Stimulated activated CD4-positive, alpha-beta T cell treated with anti-CD3 and anti-CD28 coated beads, Interleukin-2, amount 100 ng/mL, for 48 hours (primary cell): ENCODE measurements at regions not wholly inside any gene's neighbourhood (a gene's known extent, or its start where the extent isn't known, plus 50 kb on each side); places are given as distances from the start of the nearest gene placed in this dataset.
"Not testable (repeated sequence)": the region's sequence is repeated elsewhere in the genome, so short reads cannot be mapped to it uniquely, and the experiment has no call there.

Source experiments
- DNase-seq, 2 donors: peaks; one replicate each; pipeline ENCODE4 v3.0.0-alpha.2; 2020

DNA sequence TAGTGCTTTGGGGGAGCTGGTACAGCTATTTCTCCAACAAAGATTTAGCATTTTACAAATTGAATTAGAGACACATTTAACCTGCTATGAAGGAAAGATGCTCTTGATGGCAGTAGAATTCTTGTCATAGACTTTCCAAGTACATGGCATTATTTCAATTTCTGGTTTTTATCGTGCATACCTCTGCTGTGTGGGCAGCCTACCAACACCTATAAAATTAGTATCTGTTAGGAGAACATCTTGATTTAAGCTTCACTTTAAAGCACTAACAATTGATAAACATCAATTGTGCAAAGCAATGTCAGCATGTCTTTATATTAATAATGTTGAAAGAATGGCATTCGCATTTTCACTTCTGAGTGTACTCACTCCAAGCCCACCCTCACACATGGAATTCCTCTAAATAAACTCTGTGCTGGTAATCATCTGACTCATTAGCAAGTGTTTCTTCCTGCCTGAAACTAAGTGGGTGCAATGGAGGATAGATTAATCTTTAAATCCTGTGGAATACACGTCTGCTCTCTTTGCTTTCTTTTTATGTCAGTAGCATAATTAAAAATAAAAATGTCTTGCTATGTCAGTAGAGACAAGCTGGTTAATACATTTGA lies 279.8 kb upstream of the MAGEB18 start:
- DNase-seq: no peak

DNA sequence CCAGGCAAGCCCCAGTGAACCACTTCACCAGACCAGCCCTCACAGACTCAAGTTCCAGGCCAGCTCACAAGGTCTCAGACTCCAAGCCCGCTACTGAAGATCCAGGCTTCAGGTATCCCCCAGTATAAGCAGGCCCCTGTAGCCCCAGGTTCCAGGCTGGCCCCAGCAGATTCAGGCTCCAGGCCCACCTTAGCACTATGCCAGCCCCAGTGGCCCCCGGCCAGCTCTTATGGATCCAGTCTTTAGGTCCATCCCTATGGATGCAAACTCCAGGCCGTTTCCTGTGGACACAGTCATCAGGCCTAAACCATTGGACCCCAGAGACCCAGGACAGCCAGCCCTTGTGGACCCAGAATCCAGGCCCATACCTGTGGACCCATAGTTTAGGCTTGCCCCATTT lies 277.8 kb upstream of the MAGEB18 start:
- DNase-seq: no peak

DNA sequence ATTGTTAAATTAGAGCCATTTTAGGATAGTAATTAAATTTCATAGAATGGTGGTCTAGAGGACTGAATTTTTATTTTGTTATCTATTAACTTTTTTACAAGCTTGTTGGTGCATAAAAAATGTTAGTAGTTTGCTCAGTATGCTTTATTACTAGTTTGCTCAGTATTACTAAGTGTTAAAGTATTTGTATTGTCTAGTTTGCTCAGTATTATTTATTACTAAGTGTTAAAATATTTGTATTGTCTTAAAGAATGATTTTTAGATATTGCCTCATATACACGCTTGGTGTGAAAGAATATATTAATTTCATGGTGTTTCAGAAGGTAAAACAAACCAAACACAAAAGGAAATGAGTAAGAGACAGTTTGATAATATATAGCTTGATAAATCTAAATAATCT lies 268.4 kb upstream of the MAGEB18 start:
- no peak for DNase-seq

DNA sequence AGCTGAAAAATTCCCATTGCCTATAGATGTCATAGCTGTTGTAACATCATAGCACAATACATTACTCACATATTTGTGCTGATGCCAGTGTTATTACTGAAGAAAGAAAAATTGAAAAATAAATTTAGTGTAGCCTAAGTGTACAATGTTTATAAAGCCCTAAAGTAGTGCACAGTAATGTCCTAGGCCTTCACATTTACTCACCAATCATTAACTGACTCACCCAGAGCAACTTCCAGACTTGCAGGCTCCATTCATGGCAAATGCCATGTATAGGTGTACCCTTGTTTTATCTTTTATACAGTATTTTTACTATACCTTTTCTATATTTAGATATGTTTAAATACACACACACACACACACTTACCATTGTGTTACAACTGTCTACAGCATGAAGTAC lies 265.4 kb upstream of the MAGEB18 start:
- no peak for DNase-seq

DNA sequence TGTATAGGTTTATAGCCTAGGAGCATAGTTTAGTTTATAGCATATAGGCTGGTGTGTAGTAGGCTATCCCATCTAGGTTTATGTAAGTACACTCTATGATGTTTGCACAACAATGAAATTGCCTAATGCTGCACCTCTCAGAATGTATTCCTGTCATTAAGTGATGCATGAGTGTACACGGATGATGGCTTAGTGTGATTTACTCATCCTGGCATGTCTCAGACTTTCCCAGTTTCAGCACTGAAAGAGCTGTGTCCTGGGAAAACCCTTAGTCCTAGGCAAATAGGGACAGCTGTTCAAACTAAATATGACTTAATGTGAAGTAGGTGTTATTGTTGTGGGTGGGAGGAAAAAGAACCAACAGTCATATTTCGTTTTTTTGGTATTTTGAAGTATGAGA lies 264.9 kb upstream of the MAGEB18 start:
- no peak for DNase-seq

DNA sequence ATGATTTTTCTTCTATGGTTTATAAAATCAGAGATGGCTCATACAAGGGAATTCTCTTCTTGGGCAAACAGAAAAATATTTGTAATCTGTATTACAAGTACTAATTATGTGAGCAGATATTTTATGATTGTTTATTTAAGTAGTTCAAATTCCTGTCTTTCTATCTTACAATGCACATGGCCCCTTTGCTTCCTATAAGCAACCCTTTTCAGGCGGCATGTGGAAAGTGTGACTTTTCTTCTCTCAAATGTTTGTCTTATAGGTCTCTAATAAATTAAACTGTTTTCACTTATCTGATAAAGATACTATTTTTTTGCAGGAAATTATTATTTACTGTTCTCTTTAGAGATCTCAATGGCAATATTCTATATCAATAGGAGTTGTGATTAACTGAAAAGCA lies 259.3 kb upstream of the MAGEB18 start:
- DNase-seq: no peak

DNA sequence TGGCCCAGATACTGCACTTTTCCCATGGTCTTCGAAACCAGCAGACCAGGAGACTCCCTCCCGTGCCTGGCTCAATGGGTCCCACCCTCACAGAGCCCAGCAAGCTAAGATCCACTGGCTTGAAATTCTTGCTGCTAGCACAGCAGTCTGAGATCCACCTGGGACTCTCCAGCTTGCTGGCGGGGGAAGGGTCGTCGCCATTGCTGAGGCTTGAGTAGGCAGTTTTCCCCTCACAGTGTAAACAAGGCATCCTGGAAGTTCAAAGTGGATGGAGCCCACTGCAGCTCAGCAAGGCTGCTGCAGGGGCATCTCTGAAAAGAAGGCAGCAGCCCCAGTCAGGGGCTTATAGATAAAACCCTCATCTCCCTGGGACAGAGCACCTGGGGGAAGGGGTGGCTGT lies 255.6 kb upstream of the MAGEB18 start:
- DNase-seq: not testable (repeated sequence)

DNA sequence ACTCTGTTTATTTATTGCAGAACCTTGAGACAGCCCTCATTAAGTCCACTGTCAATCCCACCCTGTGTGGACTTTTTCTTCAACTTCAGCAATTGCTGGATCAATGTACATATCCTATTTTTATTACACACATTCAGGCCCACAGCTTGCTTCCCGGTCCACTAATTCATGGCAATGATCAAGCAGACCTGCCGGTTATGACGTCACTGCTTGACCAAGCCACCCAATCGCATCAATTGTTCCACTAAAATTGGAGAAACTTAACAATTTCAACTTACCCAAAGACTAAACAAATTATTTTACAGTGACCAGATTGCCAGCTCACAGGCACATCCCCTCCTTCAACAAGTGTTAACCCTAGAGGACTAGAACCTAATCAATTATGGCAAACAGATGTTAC lies 240.4 kb upstream of the MAGEB18 start:
- DNase-seq: no peak

DNA sequence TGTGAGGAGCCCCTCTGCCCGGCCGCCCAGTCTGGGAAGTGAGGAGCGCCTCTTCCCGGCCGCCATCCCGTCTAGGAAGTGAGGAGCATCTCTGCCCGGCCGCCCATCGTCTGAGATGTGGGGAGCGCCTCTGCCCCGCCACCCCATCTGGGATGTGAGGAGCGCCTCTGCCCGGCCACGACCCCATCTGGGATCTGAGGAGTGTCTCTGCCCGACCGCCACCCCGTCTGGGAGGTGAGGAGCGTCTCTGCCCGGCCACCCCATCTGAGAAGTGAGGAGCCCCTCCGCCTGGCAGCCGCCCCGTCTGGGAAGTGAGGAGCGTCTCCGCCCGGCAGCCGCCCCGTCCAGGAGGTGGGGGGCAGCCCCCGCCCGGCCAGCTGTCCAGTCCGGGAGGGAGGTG lies 232.4 kb upstream of the MAGEB18 start:
- DNase-seq: not testable (repeated sequence)

DNA sequence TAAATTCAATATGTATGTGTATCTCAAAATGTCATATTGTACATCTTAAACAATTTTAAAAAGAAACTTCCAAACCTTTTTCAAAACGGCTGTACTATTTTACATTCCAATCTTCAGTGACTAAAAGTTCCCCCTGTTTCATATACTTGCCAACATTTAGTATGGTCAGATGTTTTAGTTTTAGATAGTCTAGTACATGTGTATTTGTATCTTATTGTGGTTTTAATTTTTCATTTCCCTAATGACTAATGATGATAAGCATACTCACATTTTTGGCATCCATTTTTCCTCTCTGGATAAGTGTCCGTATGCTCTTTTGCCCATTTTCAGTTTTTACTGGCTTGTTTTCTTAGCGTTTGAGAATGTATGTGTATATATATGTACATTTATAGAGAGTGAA lies 212.2 kb upstream of the MAGEB18 start:
- no peak for DNase-seq

DNA sequence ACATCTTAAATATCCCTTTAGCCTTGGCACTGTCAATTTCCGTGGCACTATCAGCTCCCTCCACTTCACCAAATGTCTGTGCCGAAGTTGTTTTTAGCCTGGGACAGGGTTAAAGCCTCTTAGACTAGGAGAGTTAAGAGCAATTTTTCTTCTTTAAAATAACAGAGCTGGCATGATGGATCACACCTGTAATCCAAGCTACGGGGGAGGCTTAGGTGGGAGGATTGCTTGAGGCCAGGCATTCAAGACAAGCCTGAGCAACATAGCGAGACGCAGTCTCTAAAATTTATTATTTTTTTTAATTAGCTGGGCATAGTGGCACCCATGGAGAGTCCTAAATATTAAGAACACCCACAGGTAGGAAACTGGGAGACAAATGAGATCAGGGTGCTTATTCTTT lies 209.8 kb upstream of the MAGEB18 start:
- no peak for DNase-seq

DNA sequence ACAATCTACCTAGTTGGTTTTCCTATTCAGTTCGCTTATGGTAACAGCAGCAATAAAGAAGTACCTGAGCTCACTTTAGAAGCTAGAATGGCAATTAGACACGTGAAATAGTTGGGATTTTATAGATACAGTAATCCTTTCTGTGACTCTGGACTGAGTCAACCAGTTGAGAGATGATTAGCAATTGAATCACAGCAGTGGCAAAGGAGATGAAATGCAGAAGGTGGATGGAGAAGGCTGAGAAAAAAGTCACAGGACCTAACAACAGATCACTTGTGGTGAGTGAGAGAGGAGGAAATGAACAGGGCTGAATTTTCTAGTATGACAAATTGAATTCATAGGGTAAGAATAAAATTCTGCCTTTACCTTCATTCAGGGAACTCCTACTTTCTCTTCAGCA lies 197.1 kb upstream of the MAGEB18 start:
- DNase-seq: no peak

DNA sequence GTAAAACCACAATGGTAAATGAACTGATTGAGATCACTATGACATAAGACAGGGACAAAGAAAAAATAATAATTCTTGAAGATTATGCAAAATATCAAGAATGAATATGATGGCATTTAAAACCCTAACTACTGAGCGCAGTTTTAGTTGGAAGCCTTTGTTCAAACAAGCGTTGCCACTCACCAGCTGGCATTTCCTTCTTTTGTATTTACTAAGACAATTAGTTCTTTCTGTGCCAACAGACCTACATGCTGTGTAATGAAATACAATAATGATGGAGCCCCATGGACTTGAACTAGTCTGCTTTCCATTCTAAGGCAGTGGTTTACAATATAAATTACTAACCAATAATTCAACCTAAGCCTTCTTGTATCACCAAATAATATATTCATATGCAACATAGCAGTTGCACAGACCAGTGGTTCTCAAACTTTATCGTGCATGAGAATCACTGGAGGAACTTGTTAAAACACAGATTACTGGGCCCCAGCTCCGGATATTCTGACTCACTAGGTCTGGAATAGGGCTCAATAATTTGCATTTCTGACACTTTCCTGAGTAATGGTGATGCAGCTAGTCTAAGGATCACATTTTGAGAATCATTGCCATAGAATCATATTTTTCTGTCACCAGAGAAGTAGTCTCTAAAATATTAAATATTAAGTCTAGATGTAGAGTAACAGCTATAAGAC lies 196.4 kb upstream of the MAGEB18 start:
- no peak for DNase-seq

DNA sequence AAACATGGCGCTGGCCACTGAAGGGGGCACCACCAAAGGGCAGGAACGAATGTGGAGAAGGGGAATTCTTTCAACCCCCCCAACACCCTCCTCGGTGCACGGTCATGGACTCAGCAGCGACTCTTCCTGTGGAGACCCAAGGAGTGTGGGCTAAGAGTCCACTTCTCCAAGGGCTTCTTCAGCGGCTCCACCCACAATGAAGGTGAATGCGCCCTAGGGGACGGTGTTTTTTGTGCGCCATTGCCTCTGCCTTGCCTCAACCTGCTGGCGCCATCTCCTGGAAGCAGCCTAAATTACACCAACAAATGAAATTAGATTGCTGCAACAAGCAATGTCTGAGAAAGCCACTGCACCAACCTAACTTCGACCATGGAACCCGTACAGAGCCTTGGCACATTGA lies 169.2 kb upstream of the MAGEB18 start:
- peak; percentile 1 to 25 for DNase-seq

DNA sequence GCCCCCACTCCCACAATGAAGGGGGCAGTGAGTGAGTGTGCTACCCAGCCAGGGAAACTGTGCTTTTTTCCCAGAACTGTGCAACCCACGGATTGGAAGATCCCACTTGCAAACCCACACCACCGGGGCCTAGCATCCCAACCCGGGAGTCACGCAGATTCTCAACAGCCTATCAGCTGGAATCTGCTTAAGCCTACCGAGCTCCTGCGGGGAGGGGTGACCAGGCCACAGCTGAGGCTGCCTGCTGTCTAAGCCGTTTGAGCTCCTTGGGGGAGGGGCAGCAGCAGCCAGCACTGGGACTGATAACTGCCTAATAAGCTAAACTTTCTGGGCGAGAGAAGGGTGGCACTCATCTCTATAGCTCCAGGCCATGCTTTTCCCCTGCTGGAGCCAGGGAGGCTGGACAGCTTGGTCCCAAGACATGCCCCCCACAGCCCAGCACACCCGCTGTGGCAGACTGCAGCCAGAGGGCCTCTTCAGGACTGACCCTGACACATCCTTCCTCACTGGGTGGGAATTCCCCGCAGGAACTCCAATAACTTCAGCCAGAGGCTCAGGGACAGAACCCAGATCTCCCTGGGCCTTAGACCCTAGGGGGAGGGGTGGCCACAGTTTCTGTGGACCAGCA lies 161.3 kb upstream of the MAGEB18 start:
- no peak for DNase-seq

DNA sequence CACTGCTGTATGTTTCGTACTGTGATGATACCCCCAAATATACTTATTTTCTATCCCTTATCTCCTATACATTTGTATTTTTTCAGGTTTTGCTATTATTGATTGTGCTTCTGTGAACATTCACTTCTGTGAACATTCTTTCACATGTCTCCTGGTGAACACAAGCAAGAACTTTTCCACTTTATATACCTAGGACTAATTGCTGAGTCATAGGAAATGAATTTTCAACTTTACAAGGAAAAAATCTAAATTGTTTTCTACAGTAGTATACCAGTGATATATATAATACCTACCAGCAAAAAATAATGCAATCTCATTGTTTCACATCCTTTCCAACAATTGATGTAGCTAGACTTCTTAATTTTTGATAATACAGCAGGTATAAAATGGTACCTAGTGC lies 139.5 kb upstream of the MAGEB18 start:
- DNase-seq: no peak

DNA sequence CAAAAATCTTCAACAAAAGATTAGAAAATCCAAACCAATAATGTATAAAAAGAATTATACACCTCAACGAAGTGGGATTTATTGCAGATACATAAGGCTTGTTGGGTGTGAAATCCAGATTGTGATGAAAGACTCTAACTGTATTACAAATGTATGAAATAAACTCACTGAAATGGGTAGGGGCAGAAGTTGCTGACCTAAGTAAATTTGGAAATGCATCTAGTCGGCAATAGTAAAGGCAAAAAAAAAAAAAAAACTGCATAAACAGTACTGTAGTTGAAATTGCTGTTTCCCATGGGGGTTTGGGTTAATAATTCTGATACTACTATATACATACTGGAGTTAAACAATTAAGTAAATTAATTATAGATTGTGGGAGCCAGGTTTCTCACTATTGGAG lies 130.7 kb upstream of the MAGEB18 start:
- no peak for DNase-seq

DNA sequence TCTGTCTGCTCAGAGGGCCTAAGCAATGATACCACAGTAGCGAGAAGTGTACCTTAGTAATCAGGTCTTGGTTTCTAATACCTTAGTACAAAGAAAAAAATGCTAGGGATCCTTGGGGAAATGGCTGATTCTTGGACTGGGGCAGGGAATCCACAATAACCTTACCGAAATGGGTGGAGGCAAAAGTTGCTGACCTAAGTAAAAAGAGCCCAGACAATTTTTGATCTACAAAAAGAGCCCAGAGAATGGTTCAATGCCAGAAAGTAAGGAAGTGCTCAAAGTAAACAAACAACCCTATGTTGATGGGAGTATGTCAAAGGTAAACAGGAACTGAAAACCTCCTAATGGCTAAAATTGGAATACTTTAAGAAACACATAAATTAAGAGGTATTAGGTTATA lies 130.1 kb upstream of the MAGEB18 start:
- no peak for DNase-seq

DNA sequence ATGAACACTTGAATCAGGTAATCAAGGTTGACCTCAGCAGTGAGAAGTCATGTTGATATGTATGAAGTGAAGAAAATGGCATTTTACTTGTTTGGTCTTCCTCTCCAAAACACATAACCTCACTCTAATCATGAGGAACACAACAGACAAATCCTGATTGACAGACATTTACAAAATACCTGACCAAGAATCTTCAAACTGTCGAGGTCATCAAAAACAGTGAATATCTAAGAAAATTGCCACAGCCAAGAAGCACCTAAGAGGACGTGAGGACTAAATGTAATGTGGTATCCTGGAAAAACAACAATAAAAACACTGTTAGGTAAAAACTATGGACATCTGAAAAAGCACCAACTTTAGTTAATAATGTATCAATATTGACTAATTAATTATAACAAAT lies 129.5 kb upstream of the MAGEB18 start:
- DNase-seq: no peak

DNA sequence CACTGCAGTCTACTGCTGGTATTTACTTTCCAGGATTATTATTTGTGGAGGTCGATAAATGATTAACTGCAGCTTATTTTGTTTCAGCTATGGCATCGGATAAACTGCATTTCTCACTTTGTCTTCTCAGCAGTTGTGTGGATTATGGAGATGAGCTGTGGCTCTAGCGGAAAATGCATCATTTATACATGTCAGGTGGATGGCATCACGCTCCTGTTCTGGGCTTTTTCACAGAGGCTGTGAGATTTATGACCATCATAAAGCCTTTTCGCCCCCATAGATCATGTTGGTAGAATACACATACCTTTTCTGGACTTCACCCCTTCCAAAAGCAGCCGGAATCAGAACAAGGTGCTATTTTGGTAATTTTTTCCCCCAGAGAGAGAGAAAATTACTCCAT lies 118.8 kb upstream of the MAGEB18 start:
- DNase-seq: no peak

DNA sequence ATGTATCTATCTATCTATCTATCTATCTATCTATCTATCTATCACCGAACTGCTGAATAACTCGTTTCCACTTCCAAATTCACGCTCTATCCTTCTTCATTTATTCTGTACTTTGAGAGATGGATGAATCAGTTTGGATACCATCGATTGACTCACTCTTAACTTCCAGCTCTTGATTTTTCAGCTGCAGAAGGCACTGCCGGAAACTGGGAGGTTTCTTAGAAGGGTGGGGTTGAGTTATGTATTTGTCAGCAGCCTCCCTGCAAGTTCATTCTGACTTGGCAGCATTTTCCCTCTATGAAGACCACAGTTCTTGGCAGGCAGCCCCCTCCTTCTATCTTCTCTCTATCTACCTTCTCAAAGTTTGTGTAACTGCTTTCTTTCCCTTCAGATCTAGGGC lies 112.0 kb upstream of the MAGEB18 start:
- no peak for DNase-seq

DNA sequence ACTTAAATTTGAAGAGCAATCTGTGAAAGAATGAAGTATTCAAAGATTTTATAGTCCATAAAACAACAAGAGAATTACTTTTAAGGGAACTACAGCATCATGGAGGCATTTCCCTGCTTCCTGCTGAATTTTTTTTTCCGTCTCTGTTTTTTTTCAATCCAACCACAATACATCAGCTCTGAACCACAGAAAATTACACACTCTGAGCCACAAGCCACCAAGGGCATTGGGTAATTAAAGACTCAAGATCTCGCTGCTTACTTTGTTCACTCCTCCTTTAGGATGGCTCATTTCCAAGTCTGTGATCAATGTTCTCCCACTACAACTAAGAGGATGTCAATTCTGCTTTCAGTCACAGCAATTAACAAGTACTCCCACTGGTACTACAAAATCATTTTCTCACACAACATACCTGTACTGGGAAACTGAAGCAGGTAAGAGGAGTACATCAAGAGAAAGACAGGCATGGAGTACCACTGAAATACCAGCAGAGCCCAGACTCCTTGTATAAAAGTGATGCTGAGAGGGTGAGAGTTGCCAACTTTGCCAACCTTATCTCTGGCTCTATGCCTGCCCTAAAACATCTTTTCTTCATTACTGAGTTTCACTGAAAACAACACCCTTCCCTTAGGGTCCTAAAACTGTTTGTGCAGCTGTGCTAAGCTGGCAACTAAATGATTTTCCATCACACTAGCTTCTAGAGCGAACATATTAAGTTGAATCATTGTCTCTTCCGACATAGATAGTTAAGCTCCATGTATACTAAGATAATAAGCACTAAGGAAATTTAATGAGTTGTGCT lies 105.8 kb upstream of the MAGEB18 start:
- DNase-seq: no peak

DNA sequence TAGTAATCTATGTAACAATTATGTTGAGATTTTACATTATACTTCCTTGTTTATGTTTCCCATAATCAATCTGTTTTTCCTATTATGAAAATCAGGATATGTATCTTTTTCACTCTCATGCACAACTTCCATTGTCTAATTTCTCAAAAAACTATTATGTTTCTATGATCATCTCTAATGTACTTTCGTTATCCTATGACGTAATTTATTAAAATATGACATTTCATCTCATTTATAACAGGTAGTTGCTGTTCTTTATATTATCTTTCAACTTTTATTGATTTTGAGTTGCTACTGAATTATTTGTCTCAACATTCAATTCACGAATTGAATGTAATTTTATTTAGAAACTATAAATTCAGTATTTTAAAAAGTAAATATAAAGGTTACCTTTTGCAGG lies 100.8 kb upstream of the MAGEB18 start:
- DNase-seq: no peak

DNA sequence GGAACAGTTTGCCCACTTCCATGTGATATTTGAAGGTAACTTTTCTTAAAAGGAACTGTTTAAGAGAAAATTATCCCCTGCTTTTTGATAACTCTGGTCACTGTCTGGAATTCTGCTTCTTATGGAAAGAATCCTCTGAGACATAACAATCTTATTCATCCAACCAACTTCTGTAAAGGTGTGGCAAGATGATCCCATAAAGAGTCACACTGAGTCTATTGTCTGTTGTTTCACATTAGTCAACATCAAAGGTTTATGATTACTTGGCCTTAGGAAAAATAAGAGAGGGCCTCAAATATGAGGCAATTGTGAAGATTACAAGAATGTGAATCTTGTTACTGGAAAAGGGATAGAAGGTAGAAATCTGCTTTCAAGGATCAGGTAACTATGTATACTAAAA lies 88.0 kb upstream of the MAGEB18 start:
- no peak for DNase-seq
